ENCODE measurements at regions not wholly inside any gene's neighbourhood (a gene's known extent, or its start where the extent isn't known, plus 50 kb on each side); places are given as distances from the start of the nearest gene placed in this dataset.

DNA sequence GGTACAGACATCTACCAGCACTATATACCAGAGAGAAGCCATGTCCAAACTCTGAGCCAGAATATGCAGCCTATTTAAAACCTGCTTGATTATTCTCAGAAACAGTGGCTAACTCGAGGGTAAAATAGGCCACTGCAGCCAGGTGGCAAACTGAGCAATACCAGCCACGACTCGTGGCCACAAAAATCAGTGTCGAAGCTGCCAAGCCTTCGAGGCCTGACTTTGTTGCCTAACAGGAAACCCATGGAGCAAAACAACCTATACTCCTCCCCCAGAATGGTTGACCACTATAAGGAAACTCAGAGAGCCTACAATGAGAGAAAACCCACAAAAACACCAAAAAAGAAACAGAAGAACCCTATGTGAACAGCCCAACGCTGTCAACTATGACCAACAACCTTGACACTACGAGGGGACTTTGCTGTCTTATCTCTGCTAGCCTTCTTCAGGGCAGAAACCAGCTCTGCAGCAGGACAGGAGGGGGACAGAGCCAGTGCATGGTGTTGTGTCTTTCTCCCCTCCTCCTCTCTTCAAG lies 133.8 kb downstream of the TMEM174 start:
- no peak for DNase-seq

DNA sequence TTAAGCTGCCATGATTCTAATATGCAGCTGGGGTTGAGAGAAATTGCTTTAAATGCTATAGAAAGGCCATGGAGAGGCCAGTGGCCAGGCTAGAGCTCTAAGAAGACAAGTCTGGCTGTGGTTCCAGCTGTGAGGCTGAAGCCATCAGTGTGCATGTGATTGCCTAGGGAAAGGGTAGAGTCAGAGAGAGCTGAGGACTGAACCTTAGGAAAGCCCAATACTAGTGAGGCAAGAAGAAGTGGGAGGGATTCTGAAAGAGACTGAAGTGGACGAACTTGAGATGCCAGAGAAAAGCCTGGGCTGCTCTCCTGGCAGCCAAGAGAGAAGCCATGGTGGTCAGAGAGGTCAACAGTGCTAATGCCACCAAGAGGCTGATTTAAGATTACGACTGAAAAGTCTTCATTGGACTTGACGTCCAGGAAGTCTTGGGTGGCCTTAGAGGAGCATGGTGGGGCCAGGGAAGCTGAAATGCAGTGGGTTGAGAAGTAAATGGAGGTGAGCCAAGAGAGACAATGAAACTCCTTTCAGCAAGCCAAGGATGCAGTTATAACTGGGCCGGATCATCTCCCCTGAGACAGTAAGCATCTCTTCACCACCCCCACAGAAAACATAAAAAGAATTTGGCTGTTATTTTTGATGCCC lies 133.2 kb downstream of the TMEM174 start:
- DNase-seq = no peak

DNA sequence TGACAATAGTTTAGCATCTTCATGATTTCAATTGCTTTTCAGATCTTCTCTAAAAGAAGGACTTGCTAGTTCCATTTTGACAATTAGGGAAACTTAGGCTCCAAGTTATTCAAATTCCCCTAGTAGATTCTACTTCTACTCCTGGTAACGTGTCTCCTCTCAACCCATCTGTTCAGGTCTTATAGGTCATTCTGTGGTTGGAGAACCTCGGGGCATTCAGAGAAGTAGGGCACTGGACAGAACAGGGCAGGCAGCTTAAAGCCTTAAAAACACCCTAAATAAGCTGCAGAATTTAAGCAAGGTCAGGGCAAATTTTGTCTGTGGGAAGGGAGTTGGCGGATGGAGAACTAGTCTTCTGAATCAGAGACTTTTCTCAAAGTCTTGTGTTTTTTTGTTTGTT lies 132.4 kb downstream of the TMEM174 start:
- DNase-seq = no peak

DNA sequence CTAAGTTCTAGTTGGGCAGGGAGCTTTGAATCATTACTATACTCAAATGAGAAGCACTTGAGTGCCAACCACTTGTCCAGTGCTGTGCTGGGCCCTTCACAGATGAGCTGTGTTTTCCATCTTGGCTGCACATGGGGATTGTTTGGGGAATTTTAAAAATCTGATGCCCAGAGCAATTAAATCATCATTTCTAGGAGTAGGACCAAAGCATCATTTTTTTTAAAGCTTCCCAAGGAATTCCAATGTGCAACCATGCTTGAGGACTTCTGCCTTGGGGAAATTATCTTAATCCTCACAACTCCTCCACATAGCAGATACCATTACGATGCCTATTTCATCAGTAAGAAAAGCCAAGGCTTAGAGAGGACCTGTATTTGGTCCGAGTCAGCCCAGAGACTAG lies 131.4 kb downstream of the TMEM174 start:
- no peak for DNase-seq

DNA sequence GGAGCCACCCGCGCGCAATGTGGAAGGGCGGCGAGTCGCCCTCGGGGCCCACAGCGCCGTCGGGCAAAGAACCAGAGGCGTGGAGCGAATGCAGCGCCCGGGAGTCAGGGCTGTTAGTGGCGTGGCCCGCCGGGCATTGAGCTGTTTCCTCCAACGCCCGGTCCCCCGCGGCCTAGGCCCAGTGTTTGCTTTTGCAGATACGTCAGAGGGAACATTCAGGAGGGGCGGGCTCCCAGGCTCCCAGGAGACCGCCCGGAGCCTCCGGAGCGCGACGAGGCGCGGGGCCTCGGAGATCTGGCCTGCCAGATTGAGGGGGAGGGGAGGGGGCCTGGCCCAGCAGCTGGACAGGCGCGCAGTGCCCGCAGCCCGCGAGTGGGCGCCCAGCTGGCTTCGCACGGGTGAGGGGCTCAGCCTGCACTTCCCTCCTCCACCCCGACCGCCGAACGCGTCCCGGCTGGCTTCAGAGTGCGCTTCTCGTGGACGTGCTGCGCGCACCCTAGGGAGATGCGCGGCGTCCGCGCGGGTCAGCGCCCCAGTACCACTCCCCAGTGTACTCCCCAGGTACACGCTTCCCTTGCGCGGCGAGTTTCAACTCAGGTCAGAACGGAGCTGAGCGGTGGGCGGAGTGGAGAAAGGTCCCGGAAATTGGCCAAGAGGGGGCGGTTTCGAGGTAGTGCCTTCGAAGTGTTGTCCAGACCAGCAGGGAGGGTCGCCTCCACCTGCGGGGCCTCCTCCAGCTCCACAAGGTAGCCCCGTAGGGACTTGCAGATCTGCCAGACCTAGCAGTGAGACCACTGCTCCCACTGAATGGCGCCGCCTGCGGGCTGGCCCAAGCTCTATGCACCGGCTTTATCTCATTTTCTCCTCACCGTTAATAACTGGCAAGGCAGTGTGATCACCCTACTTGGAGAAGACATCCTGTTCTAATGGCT lies 130.4 kb downstream of the TMEM174 start:
- DNase-seq = no peak

DNA sequence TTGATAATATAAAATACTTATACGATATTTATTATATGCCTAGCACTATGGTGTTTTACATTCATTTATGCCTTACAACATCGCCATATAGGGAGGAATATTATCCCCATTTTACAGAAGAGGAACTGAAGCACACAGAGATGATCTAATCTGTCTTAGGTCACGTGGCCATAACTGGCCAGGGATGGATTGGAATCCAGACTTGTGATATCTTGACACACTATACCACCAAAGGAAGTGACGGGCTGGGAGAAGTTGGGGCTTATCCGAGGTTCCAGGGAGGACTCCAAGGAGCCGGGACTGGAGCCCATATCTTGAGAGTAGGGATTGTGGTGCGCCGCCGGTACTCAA lies 129.8 kb downstream of the TMEM174 start:
- no peak for DNase-seq

DNA sequence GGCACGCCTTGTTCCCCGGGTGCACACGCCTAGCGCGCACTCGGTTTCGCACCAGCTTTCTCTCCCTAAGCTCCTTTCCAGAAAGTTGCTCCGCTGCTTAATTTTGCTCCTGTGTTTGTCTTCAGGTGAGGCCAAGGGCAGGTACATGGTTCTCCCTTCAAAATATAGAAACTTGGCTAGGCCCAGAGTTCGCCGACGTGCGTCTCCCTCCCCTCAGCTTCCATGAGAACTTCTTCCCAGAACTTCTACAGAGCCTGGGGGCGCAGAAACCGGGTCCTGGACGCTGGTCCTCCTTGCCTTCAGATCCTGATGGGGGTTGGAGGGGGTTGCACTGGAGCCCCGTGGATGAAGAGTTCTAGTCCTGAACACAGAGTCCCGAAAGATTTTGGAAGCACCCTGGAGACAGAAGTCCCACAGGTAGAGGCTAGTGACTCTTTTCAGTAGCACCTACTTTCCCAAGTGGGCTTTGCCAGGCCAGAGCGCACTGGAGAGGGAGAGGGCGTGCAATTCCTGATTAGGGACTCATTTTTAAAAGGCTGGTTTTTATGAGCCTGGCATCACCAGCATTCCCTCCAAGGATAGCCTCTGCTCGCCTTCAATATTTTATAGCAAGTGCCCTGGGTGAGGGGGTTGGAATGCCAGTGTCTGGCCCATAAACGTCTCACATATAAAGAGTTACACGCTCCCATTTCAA lies 128.4 kb downstream of the TMEM174 start:
- no peak for DNase-seq

DNA sequence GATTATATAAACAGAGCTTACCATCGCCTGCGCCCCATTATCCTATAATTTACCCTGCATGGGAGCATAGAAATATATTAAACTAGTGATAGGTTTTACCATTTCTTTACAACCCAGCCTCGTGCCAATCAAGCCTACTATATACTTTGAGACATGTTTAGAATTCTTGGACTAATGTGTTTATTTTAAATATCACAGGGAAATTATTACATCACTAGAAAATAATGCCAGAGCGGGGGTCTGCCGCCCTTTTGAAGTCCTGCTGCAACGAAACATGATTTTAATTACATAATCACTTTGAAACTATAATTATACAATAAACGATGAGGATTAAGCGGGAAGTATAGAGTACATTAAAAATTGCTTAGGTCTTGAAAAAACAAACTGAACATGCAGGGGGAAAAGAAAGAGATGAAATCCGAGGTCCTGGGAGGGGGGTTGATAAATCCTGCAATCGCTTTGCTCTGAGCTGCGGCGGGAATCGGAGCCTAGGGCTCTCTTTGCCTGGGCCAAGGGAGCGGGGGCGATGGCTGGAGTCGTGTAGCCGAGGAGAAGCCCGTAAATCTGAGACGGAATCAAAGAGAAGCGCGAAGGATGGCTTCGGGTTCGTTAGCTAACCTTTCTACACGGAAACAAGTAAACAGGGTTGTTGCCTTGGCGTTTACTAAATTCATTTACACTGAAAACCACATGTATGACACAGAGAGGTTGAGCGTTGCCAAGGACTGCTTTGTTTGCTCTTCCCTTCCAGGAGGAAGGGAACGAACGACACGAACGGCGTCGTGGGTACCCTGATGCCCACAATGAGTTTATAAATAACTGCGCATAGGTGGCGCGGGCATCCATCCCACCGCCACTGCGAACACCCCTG lies 127.6 kb downstream of the TMEM174 start:
- DNase-seq = no peak

DNA sequence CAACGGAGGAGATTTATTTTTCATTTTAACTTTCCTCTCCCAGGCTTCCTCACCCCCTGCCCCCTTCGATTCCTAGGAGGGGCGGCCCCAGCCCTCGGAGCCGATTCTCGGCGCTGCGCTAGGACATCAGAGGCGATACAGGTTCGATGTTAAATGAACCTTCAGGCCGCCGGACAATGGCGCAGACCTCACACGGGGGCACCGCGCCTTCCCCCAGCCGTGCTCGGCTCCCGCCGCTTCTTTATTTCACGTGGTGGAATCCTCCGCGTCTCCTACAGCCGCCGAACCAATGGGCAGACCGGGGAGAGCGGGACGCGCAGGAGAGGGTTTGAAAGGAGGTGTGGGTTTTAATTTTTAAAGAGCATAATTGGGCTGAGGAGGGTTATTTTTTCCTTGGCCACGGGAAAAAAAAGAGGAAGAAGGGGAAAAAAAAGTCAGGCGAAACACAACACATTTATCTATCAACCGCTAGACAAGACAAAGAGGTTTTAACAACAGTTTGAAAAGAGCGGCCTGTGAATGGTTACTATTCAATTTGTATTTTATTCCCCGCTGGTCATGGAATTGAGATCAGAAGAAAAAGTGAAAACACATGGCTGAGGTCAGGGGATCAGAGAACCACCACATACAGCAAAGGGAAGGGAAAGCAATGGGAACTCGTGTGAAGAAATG lies 126.8 kb downstream of the TMEM174 start:
- DNase-seq = no peak

DNA sequence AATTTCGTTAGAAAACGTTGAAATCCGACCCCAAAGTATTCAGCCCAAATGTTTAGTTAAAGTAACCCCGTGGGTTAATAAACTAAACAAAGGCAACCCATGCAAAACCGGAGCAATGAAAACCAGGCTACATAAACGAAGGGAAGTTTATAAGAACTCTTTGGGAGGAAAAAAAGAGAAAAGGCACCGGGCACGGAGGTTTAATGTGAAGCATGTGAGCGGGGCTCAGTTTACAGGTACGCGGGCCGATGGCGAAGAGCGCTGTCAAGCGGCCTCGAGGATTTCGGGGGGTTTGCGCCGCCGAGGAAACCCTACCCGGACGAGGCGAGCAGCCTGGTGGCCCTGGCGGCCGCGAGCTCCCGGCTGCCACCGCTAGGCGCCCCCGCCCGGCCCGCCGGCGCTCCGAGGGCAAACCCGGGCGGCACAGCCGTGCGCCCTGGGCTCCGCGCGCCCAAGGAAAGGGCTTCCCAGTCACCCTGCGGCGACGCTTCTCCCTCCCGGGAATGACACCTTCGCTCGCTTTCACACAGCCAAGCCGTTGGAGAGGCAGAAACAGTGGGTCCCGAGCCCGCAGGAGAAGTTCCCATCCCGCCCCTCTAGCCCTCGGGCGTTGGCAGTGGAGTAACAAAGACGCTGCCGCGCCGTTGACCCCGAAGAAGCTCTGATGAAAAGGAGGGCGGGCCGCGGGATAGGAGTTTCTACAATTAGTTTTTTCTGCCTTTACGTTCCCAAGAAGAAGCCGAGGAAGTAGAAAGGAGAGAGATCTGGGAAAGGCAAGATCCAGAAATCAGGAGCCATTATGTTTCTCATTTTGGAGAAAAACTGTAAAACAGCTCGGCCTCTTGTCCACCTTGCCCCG lies 126.0 kb downstream of the TMEM174 start:
- no peak for DNase-seq

DNA sequence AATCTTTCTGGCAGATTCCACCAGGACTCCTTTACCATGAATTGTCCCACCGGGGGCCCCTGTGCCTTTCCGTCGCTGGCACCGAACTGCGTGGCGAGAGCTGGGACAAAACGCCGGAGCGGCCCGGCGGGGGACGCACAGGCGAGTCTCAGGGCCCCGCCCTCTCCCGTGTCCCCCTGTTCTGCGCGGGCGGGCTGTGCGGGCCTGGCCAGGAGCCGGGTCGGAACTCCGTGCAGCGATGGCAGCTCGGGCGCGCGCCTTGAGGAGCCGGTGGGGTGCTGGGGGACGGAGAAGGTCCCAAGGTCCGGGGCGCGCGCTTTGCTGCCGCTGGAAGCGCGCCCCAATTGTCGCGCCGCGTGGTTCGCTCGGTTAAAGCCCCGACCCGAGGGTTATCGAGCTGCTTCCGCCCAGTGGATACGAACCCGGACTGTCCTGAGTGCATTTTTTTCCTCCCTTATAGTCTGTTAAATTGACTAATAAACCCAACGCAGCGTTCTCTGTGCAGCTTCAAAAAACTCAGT lies 125.3 kb downstream of the TMEM174 start:
- DNase-seq = no peak

DNA sequence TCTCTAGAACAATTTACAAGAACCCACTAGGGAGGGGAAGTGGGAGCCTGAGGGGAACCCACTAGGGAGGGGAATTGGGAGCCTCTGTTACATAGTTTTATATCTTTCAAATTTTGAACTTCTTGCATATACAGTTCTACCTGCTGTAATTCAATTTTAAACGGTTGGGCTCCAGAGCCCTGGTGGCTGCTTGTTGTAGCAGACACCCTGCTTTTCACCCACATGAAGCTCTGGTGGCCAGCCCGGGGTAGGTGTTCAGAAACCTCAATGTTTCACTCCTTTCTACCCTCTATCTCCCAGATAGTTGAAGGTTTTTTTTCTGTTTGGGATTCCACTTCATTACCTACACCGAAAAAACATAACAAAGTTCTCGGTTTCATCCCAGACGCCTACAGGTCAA lies 124.4 kb downstream of the TMEM174 start:
- DNase-seq = no peak

DNA sequence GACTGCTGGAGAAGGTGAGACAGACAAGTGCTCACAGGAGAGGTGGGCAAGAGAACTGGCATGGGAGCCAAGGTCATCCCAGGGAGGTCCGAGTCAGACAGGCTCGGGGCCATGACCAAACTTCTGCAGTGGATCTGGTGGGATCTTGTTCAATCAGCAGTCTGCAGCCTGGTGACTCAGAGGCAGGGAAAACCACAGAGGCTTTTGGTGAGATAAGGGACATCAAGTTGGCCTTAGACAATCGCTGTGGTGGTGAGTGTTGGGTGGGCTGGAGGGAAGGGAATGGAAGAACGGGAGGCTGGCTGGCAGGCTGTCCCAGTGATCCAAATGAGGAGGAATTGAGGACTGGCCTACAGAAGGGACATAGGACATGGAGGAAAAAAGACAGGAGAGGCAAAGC lies 123.8 kb downstream of the TMEM174 start:
- DNase-seq = no peak

DNA sequence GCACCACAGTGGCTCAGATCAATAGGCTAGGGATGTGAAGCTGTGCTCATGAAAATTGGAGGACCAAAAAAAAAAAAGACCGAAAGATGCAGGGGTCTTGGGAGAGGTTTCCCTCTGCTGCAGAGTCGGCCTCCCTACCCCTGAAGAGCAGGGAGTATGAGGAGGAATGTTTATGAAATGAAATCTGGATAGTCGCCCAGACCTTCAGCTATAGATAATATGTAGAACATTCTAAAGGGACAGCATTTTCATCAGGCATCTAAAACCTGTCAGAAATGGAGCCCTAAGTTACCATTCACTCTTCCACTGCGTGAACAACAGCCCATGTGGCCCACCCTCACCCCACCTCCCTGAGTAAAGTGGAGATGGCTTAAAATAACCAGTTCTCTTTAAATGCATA lies 122.9 kb downstream of the TMEM174 start:
- DNase-seq = no peak

DNA sequence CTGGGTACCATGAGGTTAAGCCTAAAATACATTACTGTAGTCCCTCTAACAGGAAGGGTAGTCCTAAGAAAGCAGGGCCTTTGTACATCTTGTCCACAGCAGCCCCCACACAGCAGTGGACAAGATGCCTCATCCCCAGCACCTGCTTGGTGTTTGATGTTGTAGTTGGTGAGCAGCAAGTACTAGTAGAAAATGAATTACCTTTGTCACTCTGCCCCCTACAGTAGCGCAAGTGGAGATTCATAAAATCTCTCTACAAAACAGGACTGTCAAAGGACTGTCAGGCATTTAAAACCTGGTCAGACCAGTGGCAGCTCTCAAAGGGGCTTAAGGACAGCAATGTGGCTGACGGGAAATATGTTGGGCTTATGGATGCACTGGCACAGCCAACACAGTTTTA lies 122.5 kb downstream of the TMEM174 start:
- DNase-seq = no peak

DNA sequence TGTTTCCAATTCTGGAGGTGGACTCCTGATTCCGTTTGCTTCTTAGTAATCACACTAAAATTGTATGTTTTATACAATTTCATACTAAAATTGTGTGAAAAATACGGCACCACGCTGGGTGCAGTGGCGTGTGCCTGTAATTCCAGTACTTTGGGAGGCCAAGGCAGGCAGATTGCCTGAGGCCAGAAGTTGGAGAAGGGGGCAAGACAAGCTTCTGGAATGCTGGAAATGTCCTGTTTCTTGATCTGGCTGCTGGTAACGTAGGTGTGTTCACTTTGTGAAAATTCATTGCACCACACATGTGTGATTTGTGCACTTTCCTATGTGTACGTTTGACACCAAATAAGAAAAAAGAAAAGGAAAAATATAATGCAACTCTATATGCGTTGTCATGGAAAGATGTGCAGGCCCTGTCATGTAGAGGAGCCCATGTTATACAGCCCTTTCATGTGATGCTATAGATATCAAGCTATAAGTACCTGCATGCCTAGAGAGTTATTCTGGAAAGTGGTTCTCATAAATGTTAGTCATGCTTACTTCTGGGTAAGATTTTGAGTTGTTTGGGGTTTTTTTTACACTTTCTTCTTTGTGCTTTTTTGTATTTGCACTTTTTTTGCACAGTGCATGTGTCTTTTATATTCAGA lies 119.9 kb downstream of the TMEM174 start:
- no peak for DNase-seq

DNA sequence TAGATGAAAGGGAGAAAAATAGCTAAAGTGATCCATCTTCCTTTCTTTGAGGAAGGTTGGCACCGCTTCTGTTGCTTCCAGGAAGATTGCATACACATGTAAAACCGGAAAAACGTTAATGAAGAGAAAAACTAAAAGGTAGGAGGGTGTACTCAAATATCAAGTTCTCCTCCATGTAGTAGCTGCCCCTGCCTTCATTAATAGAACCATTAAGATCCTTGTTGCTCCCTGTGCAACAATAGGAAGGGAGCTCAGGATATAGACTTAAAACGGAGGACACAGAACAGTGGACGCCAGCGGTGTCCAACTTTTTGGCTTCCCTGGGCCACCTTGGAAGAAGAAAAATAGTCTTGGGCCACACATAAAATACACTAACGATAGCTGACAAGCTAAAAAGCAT lies 118.9 kb downstream of the TMEM174 start:
- DNase-seq = no peak

DNA sequence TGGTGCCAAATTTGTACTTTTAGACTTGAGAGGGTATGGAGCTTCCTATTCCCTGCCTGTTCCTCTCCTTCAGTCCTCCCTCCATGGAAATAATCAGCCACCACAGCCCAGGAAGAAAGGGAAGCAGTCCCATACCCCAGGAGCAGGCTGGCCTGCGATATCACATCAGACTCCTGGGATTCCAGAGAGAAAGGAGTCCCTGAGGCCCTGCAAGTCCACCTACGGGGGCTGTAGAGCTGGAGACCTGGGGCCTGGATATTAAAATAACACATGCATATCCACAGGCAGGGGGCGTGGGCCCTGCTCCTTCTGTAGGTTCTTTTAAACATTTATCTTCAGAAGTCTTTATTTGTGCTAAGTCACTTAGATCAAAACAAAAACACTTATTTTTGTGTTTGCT lies 117.2 kb downstream of the TMEM174 start:
- no peak for DNase-seq

DNA sequence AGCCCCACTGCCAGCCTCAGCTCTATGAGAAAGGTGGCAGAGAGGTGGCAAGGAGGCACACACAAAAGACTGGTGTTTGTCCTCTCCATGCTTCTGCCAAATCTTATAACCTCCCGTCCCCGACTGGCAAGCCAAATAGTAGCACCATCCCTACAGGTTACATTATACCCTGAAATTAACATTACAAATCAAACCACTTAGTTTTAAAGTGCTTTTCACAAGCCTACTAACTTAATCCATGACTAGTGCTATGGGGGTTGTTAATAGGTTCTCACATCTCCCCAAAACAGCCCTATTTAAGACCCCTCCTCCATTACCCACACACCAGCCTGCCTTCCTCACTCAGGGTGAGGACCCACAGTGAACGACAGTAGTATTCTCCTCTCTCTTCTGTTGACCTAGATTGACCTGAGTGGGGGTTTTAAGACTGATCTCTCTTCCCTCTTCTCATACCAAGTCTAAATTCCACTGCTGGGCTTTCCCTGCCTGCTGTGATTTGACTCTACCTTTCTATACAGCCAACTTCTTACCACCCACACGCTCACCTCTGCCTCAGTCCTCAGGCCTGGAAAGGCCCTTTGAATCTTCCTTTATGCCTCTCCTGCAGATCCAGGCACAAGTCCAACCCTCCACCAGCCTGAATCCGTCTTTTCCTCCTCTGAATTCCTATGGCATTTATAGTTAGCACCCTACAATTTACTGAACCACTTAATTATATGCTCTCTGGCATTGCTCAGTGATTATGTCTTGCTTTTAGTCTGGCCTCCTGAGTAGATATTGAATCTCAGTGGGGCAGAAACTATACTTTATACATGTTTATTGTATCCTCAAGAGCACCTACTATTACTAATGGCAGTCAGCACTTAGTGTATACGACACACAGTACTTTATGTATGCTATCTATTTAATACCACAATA lies 116.1 kb downstream of the TMEM174 start:
- no peak for DNase-seq
